ENCODE measurements at regions not wholly inside any gene's neighbourhood (a gene's known extent, or its start where the extent isn't known, plus 50 kb on each side); places are given as distances from the start of the nearest gene placed in this dataset.

- no peaks in the 10 kb centered on the region for H3K4me1 ChIP-seq (ENCODE audit: control insufficient read depth in 1 of 2, extremely low read depth in 1 of 2, insufficient read depth in 2 of 2, low read length in 2 of 2)
- Mint-ChIP-seq H3K27me3 (no peaks in the 10 kb centered on the region), H3K9me3 (peaks cover 0 to 9% (median 0%) of the 10 kb centered on the region in 3 donors), H3K36me3 (no peaks in the 10 kb centered on the region), H3K27ac (no peak overlapping the region), H3K4me1 (no peaks in the 10 kb centered on the region), H3K4me3 (no peak overlapping the region)
- H3K4me3 ChIP-seq (ENCODE audit: control insufficient read depth in 1 of 2, extremely low read depth in 1 of 2, low read length in 1 of 2) = no peak overlapping the region
- CTCF ChIA-PET = no interaction called here
- no peak overlapping the region for H3K27ac ChIP-seq (ENCODE audit: low read length)
- H3K9me3 ChIP-seq = no peaks in the 10 kb centered on the region
- no CpG with 5 or more reads among the region's 1 CpG for WGBS (ENCODE audit: insufficient coverage)
- ATAC-seq (replicated peaks in 1 of 4) (no peak), DNase-seq (no peak)
- H3K27me3 ChIP-seq (replicated peaks in 1 of 2; ENCODE audit: control insufficient read depth in 2 of 2, extremely low read depth in 1 of 2, insufficient read depth in 2 of 2, low read length in 1 of 2) = no peaks in the 10 kb centered on the region
- POLR2A ChIA-PET = no interaction called here
- H3K36me3 ChIP-seq (ENCODE audit: control insufficient read depth in 2 of 2, extremely low read depth in 1 of 2, insufficient read depth in 1 of 2, low read length in 1 of 2) = no peaks in the 10 kb centered on the region
Measured at GRCh38 chr1:82284213-82284612, 483.5 kb downstream of the ADGRL2 start.

GRCh38 chr1:82279241-82279640, 478.5 kb downstream of the ADGRL2 start:
- no peak overlapping the region for H3K27ac Mint-ChIP-seq
- no peaks in the 10 kb centered on the region for H3K4me1 ChIP-seq (ENCODE audit: control insufficient read depth in 1 of 2, extremely low read depth in 1 of 2, insufficient read depth in 2 of 2, low read length in 2 of 2)
- ChIA-PET POLR2A (no interaction called here), CTCF (no interaction called here)
- no peak overlapping the region for H3K4me3 Mint-ChIP-seq
- peaks cover 0 to 9% (median 0%) of the 10 kb centered on the region in 3 donors for H3K9me3 Mint-ChIP-seq
- DNase-seq (no peak), ATAC-seq (replicated peaks in 1 of 4) (no peak)
- H3K27me3 ChIP-seq (replicated peaks in 1 of 2; ENCODE audit: control insufficient read depth in 2 of 2, extremely low read depth in 1 of 2, insufficient read depth in 2 of 2, low read length in 1 of 2) = no peaks in the 10 kb centered on the region
- H3K36me3 Mint-ChIP-seq = no peaks in the 10 kb centered on the region
- H3K4me3 ChIP-seq (ENCODE audit: control insufficient read depth in 1 of 2, extremely low read depth in 1 of 2, low read length in 1 of 2) = no peak overlapping the region
- H3K27me3 Mint-ChIP-seq = no peaks in the 10 kb centered on the region
- H3K36me3 ChIP-seq (ENCODE audit: control insufficient read depth in 2 of 2, extremely low read depth in 1 of 2, insufficient read depth in 1 of 2, low read length in 1 of 2) = no peaks in the 10 kb centered on the region
- WGBS (ENCODE audit: insufficient coverage) = no CpG with 5 or more reads among the region's 6 CpGs
- H3K27ac ChIP-seq (ENCODE audit: low read length) = no peak overlapping the region
- H3K4me1 Mint-ChIP-seq = no peaks in the 10 kb centered on the region
- no peaks in the 10 kb centered on the region for H3K9me3 ChIP-seq

- CTCF ChIA-PET = no interaction called here
- no peaks in the 10 kb centered on the region for H3K27me3 ChIP-seq (replicated peaks in 1 of 2; ENCODE audit: control insufficient read depth in 2 of 2, extremely low read depth in 1 of 2, insufficient read depth in 2 of 2, low read length in 1 of 2)
- H3K4me1 Mint-ChIP-seq = no peaks in the 10 kb centered on the region
- no peak overlapping the region for H3K4me3 Mint-ChIP-seq
- no peak overlapping the region for H3K27ac Mint-ChIP-seq
- H3K27ac ChIP-seq (ENCODE audit: low read length) = no peak overlapping the region
- H3K9me3 ChIP-seq = no peaks in the 10 kb centered on the region
- no peak for ATAC-seq (replicated peaks in 1 of 4)
- H3K9me3 Mint-ChIP-seq = peaks cover 0 to 7% (median 5%) of the 10 kb centered on the region in 3 donors
- no peak overlapping the region for H3K4me3 ChIP-seq (ENCODE audit: control insufficient read depth in 1 of 2, extremely low read depth in 1 of 2, low read length in 1 of 2)
- WGBS (ENCODE audit: insufficient coverage) = 60% methylated on average over 1 of the region's 2 CpGs
- POLR2A ChIA-PET = no interaction called here
- no peak for DNase-seq
- no peaks in the 10 kb centered on the region for H3K4me1 ChIP-seq (ENCODE audit: control insufficient read depth in 1 of 2, extremely low read depth in 1 of 2, insufficient read depth in 2 of 2, low read length in 2 of 2)
- H3K36me3 Mint-ChIP-seq = no peaks in the 10 kb centered on the region
- H3K36me3 ChIP-seq (ENCODE audit: control insufficient read depth in 2 of 2, extremely low read depth in 1 of 2, insufficient read depth in 1 of 2, low read length in 1 of 2) = no peaks in the 10 kb centered on the region
- H3K27me3 Mint-ChIP-seq = no peaks in the 10 kb centered on the region
Measured at GRCh38 chr1:82273816-82274215, 473.1 kb downstream of the ADGRL2 start.

GRCh38 chr1:82269431-82269830, 468.7 kb downstream of the ADGRL2 start:
- WGBS (ENCODE audit: insufficient coverage) = 87% methylated on average over 3 of the region's 5 CpGs
- Histone ChIP-seq H3K27ac (ENCODE audit: low read length) (no peak overlapping the region), H3K4me1 (ENCODE audit: control insufficient read depth in 1 of 2, extremely low read depth in 1 of 2, insufficient read depth in 2 of 2, low read length in 2 of 2) (no peaks in the 10 kb centered on the region), H3K4me3 (ENCODE audit: control insufficient read depth in 1 of 2, extremely low read depth in 1 of 2, low read length in 1 of 2) (no peak overlapping the region), H3K27me3 (replicated peaks in 1 of 2; ENCODE audit: control insufficient read depth in 2 of 2, extremely low read depth in 1 of 2, insufficient read depth in 2 of 2, low read length in 1 of 2) (no peaks in the 10 kb centered on the region), H3K36me3 (ENCODE audit: control insufficient read depth in 2 of 2, extremely low read depth in 1 of 2, insufficient read depth in 1 of 2, low read length in 1 of 2) (no peaks in the 10 kb centered on the region), H3K9me3 (no peaks in the 10 kb centered on the region)
- Mint-ChIP-seq H3K9me3 (peaks cover 0 to 7% (median 5%) of the 10 kb centered on the region in 3 donors), H3K36me3 (no peaks in the 10 kb centered on the region), H3K27ac (no peak overlapping the region), H3K4me1 (no peaks in the 10 kb centered on the region), H3K27me3 (no peaks in the 10 kb centered on the region), H3K4me3 (no peak overlapping the region)
- ATAC-seq (replicated peaks in 1 of 4) = no peak
- ChIA-PET CTCF (no interaction called here), POLR2A (no interaction called here)
- DNase-seq = no peak

GRCh38 chr1:82268826-82269225, 468.1 kb downstream of the ADGRL2 start:
- ATAC-seq (replicated peaks in 1 of 4) (no peak), DNase-seq (no peak)
- no CpG with 5 or more reads among the region's 1 CpG for WGBS (ENCODE audit: insufficient coverage)
- Histone ChIP-seq H3K4me3 (ENCODE audit: control insufficient read depth in 1 of 2, extremely low read depth in 1 of 2, low read length in 1 of 2) (no peak overlapping the region), H3K9me3 (no peaks in the 10 kb centered on the region), H3K36me3 (ENCODE audit: control insufficient read depth in 2 of 2, extremely low read depth in 1 of 2, insufficient read depth in 1 of 2, low read length in 1 of 2) (no peaks in the 10 kb centered on the region), H3K27me3 (replicated peaks in 1 of 2; ENCODE audit: control insufficient read depth in 2 of 2, extremely low read depth in 1 of 2, insufficient read depth in 2 of 2, low read length in 1 of 2) (no peaks in the 10 kb centered on the region), H3K27ac (ENCODE audit: low read length) (no peak overlapping the region), H3K4me1 (ENCODE audit: control insufficient read depth in 1 of 2, extremely low read depth in 1 of 2, insufficient read depth in 2 of 2, low read length in 2 of 2) (no peaks in the 10 kb centered on the region)
- no peak overlapping the region for H3K27ac Mint-ChIP-seq
- no peak overlapping the region for H3K4me3 Mint-ChIP-seq
- no peaks in the 10 kb centered on the region for H3K27me3 Mint-ChIP-seq
- POLR2A ChIA-PET = no interaction called here
- H3K9me3 Mint-ChIP-seq = peaks cover 0 to 5% (median 5%) of the 10 kb centered on the region in 3 donors
- H3K36me3 Mint-ChIP-seq = no peaks in the 10 kb centered on the region
- no peaks in the 10 kb centered on the region for H3K4me1 Mint-ChIP-seq
- CTCF ChIA-PET = no interaction called here

- Histone ChIP-seq H3K4me3 (ENCODE audit: control insufficient read depth in 1 of 2, extremely low read depth in 1 of 2, low read length in 1 of 2) (no peak overlapping the region), H3K36me3 (ENCODE audit: control insufficient read depth in 2 of 2, extremely low read depth in 1 of 2, insufficient read depth in 1 of 2, low read length in 1 of 2) (no peaks in the 10 kb centered on the region), H3K27me3 (replicated peaks in 1 of 2; ENCODE audit: control insufficient read depth in 2 of 2, extremely low read depth in 1 of 2, insufficient read depth in 2 of 2, low read length in 1 of 2) (no peaks in the 10 kb centered on the region), H3K4me1 (ENCODE audit: control insufficient read depth in 1 of 2, extremely low read depth in 1 of 2, insufficient read depth in 2 of 2, low read length in 2 of 2) (no peaks in the 10 kb centered on the region), H3K27ac (ENCODE audit: low read length) (no peak overlapping the region), H3K9me3 (no peaks in the 10 kb centered on the region)
- ATAC-seq (replicated peaks in 1 of 4) (no peak), DNase-seq (no peak)
- Mint-ChIP-seq H3K27me3 (no peaks in the 10 kb centered on the region), H3K27ac (no peak overlapping the region), H3K36me3 (no peaks in the 10 kb centered on the region), H3K4me1 (no peaks in the 10 kb centered on the region), H3K9me3 (peaks cover 0 to 5% (median 3%) of the 10 kb centered on the region in 3 donors), H3K4me3 (no peak overlapping the region)
- no CpG with 5 or more reads among the region's 1 CpG for WGBS (ENCODE audit: insufficient coverage)
- CTCF ChIA-PET = no interaction called here
- POLR2A ChIA-PET = no interaction called here
Measured at GRCh38 chr1:82266351-82266750, 465.6 kb downstream of the ADGRL2 start.

GRCh38 chr1:82265436-82265835, 464.7 kb downstream of the ADGRL2 start:
- WGBS (ENCODE audit: insufficient coverage) = 44% methylated on average over 2 of the region's 5 CpGs
- Histone ChIP-seq H3K36me3 (ENCODE audit: control insufficient read depth in 2 of 2, extremely low read depth in 1 of 2, insufficient read depth in 1 of 2, low read length in 1 of 2) (no peaks in the 10 kb centered on the region), H3K9me3 (no peaks in the 10 kb centered on the region), H3K27me3 (replicated peaks in 1 of 2; ENCODE audit: control insufficient read depth in 2 of 2, extremely low read depth in 1 of 2, insufficient read depth in 2 of 2, low read length in 1 of 2) (no peaks in the 10 kb centered on the region), H3K4me1 (ENCODE audit: control insufficient read depth in 1 of 2, extremely low read depth in 1 of 2, insufficient read depth in 2 of 2, low read length in 2 of 2) (no peaks in the 10 kb centered on the region), H3K27ac (ENCODE audit: low read length) (no peak overlapping the region), H3K4me3 (ENCODE audit: control insufficient read depth in 1 of 2, extremely low read depth in 1 of 2, low read length in 1 of 2) (no peak overlapping the region)
- Mint-ChIP-seq H3K9me3 (peaks cover 0 to 5% (median 2%) of the 10 kb centered on the region in 3 donors), H3K4me1 (no peaks in the 10 kb centered on the region), H3K4me3 (no peak overlapping the region), H3K27ac (no peak overlapping the region), H3K27me3 (no peaks in the 10 kb centered on the region), H3K36me3 (no peaks in the 10 kb centered on the region)
- DNase-seq (no peak), ATAC-seq (replicated peaks in 1 of 4) (no peak)
- ChIA-PET CTCF (no interaction called here), POLR2A (no interaction called here)

Measured in T-cell (primary cell).